K562 (cell line): ENCODE measurements at regions not wholly inside any gene's neighbourhood (a gene's known extent, or its start where the extent isn't known, plus 50 kb on each side); places are given as distances from the start of the nearest gene placed in this dataset.

Experiments
- ATAC-seq: fragments of 200-7000 bp; cut with Tn5 transposase; 3 replicates; pipeline ENCODE4 v1.9.1; 2020; ENCODE audit warnings: moderate library complexity
- BruUV-seq: library from RNA; stranded (reverse); fragments of 400-500 nt; replicated peaks from 2 replicates; lab custom pipeline; 2021; lab: Mats Ljungman, UMichigan
- CTCF ChIA-PET: fragments of 300-600 bp; formaldehyde crosslinking; extraction: SDS; loops from one replicate; lab custom pipeline; 2021; ENCODE audit warnings: low intra/inter-chr PET ratio; lab: Yijun Ruan, JAX
- POLR2A ChIA-PET: fragments of 300-600, 350-650 bp; sonication (Branson Sonifier 250); formaldehyde crosslinking; extraction: SDS; loops from one replicate; lab custom pipeline; 2021; ENCODE audit warnings: antibody characterized with exemption, inconsistent platforms; lab: Yijun Ruan, JAX
- DNase-seq, 4 experiments: peaks; one replicate each; pipeline versions ENCODE4 v3.0.0 to v3.0.0-alpha.2; 2011 to 2018; ENCODE audit warnings: low spot score in 3 of 4, mixed read lengths in 3 of 4; ENCODE audit errors: extremely low read depth in 1 of 4
- FAIRE-seq: peaks from 2 replicates; lab custom pipeline; 2011; peaks lifted over from hg19 to GRCh38; lab: Jason Lieb, UNC
- H2AFZ ChIP-seq: 2 replicates; pipeline ENCODE4 v1.6.0; 2011; ENCODE audit warnings: low read depth, low read length, control low read depth, inconsistent platforms
- H3K27ac ChIP-seq: fragments of 200-600 bp; 3 replicates; pipeline ENCODE4 v1.8.0; 2011; ENCODE audit warnings: low read depth, mild to moderate bottlenecking, control low read depth, inconsistent platforms, low read length, moderate library complexity, mixed read lengths; ENCODE audit errors: extremely low read depth
- H3K27me3 ChIP-seq, 2 experiments: fragments of 300-600 bp in 1 of 2; 2 replicates in 1 of 2; 3 replicates in 1 of 2; pipeline versions ENCODE4 v1.6.0 to v1.8.0; 2011; ENCODE audit warnings: inconsistent platforms in 2 of 2, low read length in 2 of 2, mild to moderate bottlenecking in 1 of 2, mixed read lengths in 1 of 2, moderate library complexity in 1 of 2; ENCODE audit not compliant: control insufficient read depth in 2 of 2, insufficient read depth in 2 of 2
- H3K36me3 ChIP-seq: fragments of 300-600 bp; 3 replicates; pipeline ENCODE4 v1.8.0; 2011; ENCODE audit warnings: mild to moderate bottlenecking, low read length, inconsistent platforms; ENCODE audit not compliant: control insufficient read depth, insufficient read depth
- H3K4me1 ChIP-seq, 2 experiments: fragments of 200-600 bp in 1 of 2; replicated peaks in 1 of 2; 2 replicates in 1 of 2; 3 replicates in 1 of 2; pipeline versions ENCODE4 v1.5.1 to v1.8.0; 2011; ENCODE audit warnings: inconsistent platforms in 2 of 2, low read length in 2 of 2, mild to moderate bottlenecking in 1 of 2, mixed read lengths in 1 of 2, moderate library complexity in 1 of 2; ENCODE audit not compliant: control insufficient read depth in 2 of 2, insufficient read depth in 2 of 2
- H3K4me2 ChIP-seq: 2 replicates; pipeline ENCODE4 v1.6.1; 2011; ENCODE audit warnings: low read length, control low read depth, inconsistent platforms, mixed read lengths; ENCODE audit not compliant: insufficient read depth
- H3K4me3 ChIP-seq: fragments of 200-600 bp; sonication (generic), shearing (Covaris generic); 2 replicates; pipeline ENCODE4 v1.5.1; 2016; ENCODE audit warnings: control low read depth, inconsistent platforms
- H3K79me2 ChIP-seq: fragments of 200-600 bp; 3 replicates; pipeline ENCODE4 v1.8.0; 2011; ENCODE audit warnings: low read length, inconsistent platforms; ENCODE audit not compliant: control insufficient read depth, insufficient read depth
- H3K9ac ChIP-seq, 2 experiments: 2 replicates each; pipeline versions ENCODE4 v1.6.0 to v1.6.1; 2011; ENCODE audit warnings: low read depth in 2 of 2, low read length in 2 of 2, control low read depth in 1 of 2, inconsistent platforms in 1 of 2, mild to moderate bottlenecking in 1 of 2, mixed read lengths in 1 of 2; ENCODE audit not compliant: insufficient read depth in 1 of 2
- H3K9me1 ChIP-seq: one replicate; pipeline ENCODE4 v1.6.0; 2011; ENCODE audit warnings: inconsistent platforms, mild to moderate bottlenecking, low read length, moderate library complexity; ENCODE audit not compliant: control insufficient read depth, insufficient read depth
- H3K9me3 ChIP-seq: replicated peaks from 2 replicates; pipeline ENCODE4 v1.5.1; 2011; ENCODE audit warnings: low read depth, low read length, inconsistent platforms; ENCODE audit not compliant: control insufficient read depth, insufficient read depth
- H4K20me1 ChIP-seq: replicated peaks from 2 replicates; pipeline ENCODE4 v1.6.1; 2011; ENCODE audit warnings: low read length, inconsistent platforms, mixed read lengths; ENCODE audit not compliant: control insufficient read depth, insufficient read depth
- ATF1 ChIP-seq, 2 experiments: fragments of 450-650 bp in 1 of 2; IDR thresholded peaks; 2 replicates each; pipeline ENCODE4 v1.6.1; 2016; ENCODE audit warnings: missing compliant biosample characterization in 1 of 2, missing genetic modification characterization in 1 of 2
- ESRRA ChIP-seq: fragments of 450-650 bp; IDR thresholded peaks from 2 replicates; pipeline ENCODE4 v1.6.1; 2014; ENCODE audit warnings: low read depth, mild to moderate bottlenecking, moderate library complexity, borderline replicate concordance
- ETV1 ChIP-seq: fragments of 450-650 bp; conservative IDR thresholded peaks from 2 replicates; pipeline ENCODE4 v1.6.1; 2016; ENCODE audit warnings: missing genetic modification characterization, control low read depth, low read depth, missing compliant biosample characterization
- FOXO4 ChIP-seq: fragments of 450-650 bp; formaldehyde crosslinking; IDR thresholded peaks from 2 replicates; pipeline ENCODE4 v1.4.0; 2020; ENCODE audit warnings: mild to moderate bottlenecking, moderate library complexity
- MBD2 ChIP-seq: sonication (generic); IDR thresholded peaks from 2 replicates; pipeline ENCODE4 v1.6.1; 2016; ENCODE audit warnings: low read depth, borderline replicate concordance
- MED1 ChIP-seq: sonication (generic); formaldehyde crosslinking; IDR thresholded peaks from 2 replicates; pipeline ENCODE4 v1.8.1; 2023; ENCODE audit warnings: missing genetic modification reagents, borderline replicate concordance
- SREBF1 ChIP-seq: fragments of 150-350 bp; IDR thresholded peaks from 2 replicates; pipeline ENCODE4 v1.6.1; 2014; ENCODE audit warnings: antibody characterized with exemption, low read depth, low read length, borderline replicate concordance
- TCFL5 ChIP-seq: fragments of 250-450 bp; sonication (Bioruptor Pico); conservative IDR thresholded peaks from 2 replicates; pipeline ENCODE4 v1.6.1; 2021; ENCODE audit warnings: mild to moderate bottlenecking, moderate library complexity, matching md5 sums
- ZNF232 ChIP-seq: sonication (generic); formaldehyde crosslinking; IDR thresholded peaks from 2 replicates; pipeline ENCODE4 v1.8.0; 2022; ENCODE audit warnings: mild to moderate bottlenecking, missing genetic modification reagents
- ZNF318 ChIP-seq, 2 experiments: fragments of 450-650 bp; IDR thresholded peaks; 2 replicates each; pipeline ENCODE4 v1.6.1; 2016; ENCODE audit warnings: mild to moderate bottlenecking in 2 of 2, borderline replicate concordance in 1 of 2, low read depth in 1 of 2, moderate library complexity in 1 of 2
- ZNF445 ChIP-seq: fragments of 250-450 bp; sonication (Bioruptor Pico); IDR thresholded peaks from 2 replicates; pipeline ENCODE4 v1.4.0; 2020; ENCODE audit warnings: low read depth, mild to moderate bottlenecking, moderate library complexity
- ZNF830 ChIP-seq: fragments of 250-450 bp; sonication (Bioruptor Pico); IDR thresholded peaks from 2 replicates; pipeline ENCODE4 v1.5.0; 2021; ENCODE audit warnings: mild to moderate bottlenecking
- WGBS: fragments of 100-300 bp; shearing (Covaris generic); methylation state at CpG from one replicate; pipeline ENCODE4 v1.1.6; 2016; ENCODE audit warnings: low coverage, mixed read lengths; ENCODE audit not compliant: insufficient coverage; ENCODE audit errors: missing lambda C conversion rate; 5-methylcytosine and 5-hydroxymethylcytosine counted together
- in situ Hi-C: fragments of 300-500 bp; cut with MboI; formaldehyde crosslinking; loops from 4 replicates; pipeline ENCODE4 v1.15.0; 2018; ENCODE audit warnings: inconsistent platforms, mixed read lengths
- intact Hi-C: fragments of 100-400 bp; cut with micrococcal nuclease; formaldehyde crosslinking; loops from 2 replicates; pipeline ENCODE4 v1.14.2; 2022

- Histone ChIP-seq H3K79me2 (no peaks in the 10 kb centered on the region), H4K20me1 (peaks cover 2% of the 10 kb centered on the region), H3K27me3 (peaks cover 39 to 88% of the 10 kb centered on the region in 2 experiments), H3K4me2 (no peak overlapping the region), H3K9me3 (no peaks in the 10 kb centered on the region), H3K36me3 (no peaks in the 10 kb centered on the region), H3K9me1 (no peaks in the 10 kb centered on the region), H3K4me3 (no peak overlapping the region), H2AFZ (no peak overlapping the region), H3K9ac (no peak overlapping the region), H3K27ac (no peak overlapping the region), H3K4me1 (peaks cover 0 to 12% of the 10 kb centered on the region in 2 experiments; a peak in 2 of 5 replicates)
- ChIA-PET POLR2A (interaction anchor here (0.5 to 1.0 kb wide), 4 partner anchors 12 to 923 kb away, joined by 3 to 4 read pairs (median 4); no protein-coding TSS in a partner anchor), CTCF (no interaction called here)
- no TSS peak for BruUV-seq
- no peak for ATAC-seq
- in situ Hi-C loops (no loop called here), intact Hi-C loops (no loop called here)
- DNase-seq, result no peak
- 0% methylated on average over 3 of the region's 3 CpGs for WGBS
- no peak for FAIRE-seq
- no peak for TF ChIP-seq FOXO4 (CRISPR knock-in tag)
- TF ChIP-seq ZNF318 (IDR thresholded peaks at IDR 0.05; ENCODE audit: borderline replicate concordance in 1 of 2, low read depth in 1 of 2), result no peak
- no peak for TF ChIP-seq ETV1 (tag)
- TF ChIP-seq SREBF1, result no peak
- no peak for TF ChIP-seq ZNF830 (CRISPR knock-in tag)
- TF ChIP-seq MBD2, result no peak
- TF ChIP-seq ZNF232 (CRISPR knock-in tag), result no peak
- no peak for TF ChIP-seq ESRRA
- TF ChIP-seq TCFL5, result no peak
- TF ChIP-seq ATF1 (CRISPR knock-in tag; IDR thresholded peaks at IDR 0.05), result no peak
- TF ChIP-seq ATF1 (tag; IDR thresholded peaks at IDR 0.05), result no peak
- TF ChIP-seq MED1, result no peak
- TF ChIP-seq ZNF445 (CRISPR knock-in tag), result no peak
Observed at GRCh38 chr5:171521679-171522078, 102.2 kb downstream of the FGF18 start.
